ENCODE measurements at regions not wholly inside any gene's neighbourhood (a gene's known extent, or its start where the extent isn't known, plus 50 kb on each side); places are given as distances from the start of the nearest gene placed in this dataset.
A peak's percentile ranks its signal among the peaks of the same experiment; 100 is the strongest.

- DNase-seq (no peak), ATAC-seq (no peak)
- H3K4me3 Mint-ChIP-seq, result no peak overlapping the region
- peaks cover 2% of the 10 kb centered on the region for H3K9me3 ChIP-seq (ENCODE audit: control insufficient read depth, low read length, poor library complexity, severe bottlenecking)
- no peaks in the 10 kb centered on the region for H3K4me1 Mint-ChIP-seq
- no peaks in the 10 kb centered on the region for H3K36me3 Mint-ChIP-seq (ENCODE audit: low read depth)
- H3K27ac Mint-ChIP-seq, result no peak overlapping the region
- H3K27me3 Mint-ChIP-seq, result no peaks in the 10 kb centered on the region
Observed at GRCh38 chrX:40182615-40183014, 84.9 kb upstream of the BCOR start.

DNA sequence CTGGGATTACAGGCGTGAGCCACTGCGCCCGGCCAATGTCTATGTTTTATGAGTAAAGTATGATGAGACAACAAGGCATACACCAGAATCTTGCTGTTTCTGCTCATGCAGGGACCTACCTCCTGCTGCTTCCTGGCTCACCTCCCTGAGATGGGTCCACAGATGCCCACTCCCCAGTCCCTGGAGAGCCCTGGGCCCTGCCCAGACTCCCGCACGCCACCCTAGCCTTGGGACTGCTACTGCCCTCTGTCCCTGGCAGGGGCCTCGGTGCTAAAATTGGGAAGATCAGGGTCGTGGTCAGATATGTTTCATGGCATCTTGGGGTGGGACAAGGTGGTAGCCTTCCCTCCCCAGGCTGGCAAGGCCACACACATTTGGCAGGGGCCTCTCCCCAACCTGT, 84.3 kb upstream of the BCOR start:
- DNase-seq (no peak), ATAC-seq (no peak)
- Mint-ChIP-seq H3K4me3 (no peak overlapping the region), H3K27ac (no peak overlapping the region), H3K36me3 (ENCODE audit: low read depth) (no peaks in the 10 kb centered on the region), H3K27me3 (no peaks in the 10 kb centered on the region), H3K4me1 (peaks cover 2% of the 10 kb centered on the region)
- peaks cover 2% of the 10 kb centered on the region for H3K9me3 ChIP-seq (ENCODE audit: control insufficient read depth, low read length, poor library complexity, severe bottlenecking)

- no peak for DNase-seq
- H3K36me3 Mint-ChIP-seq (ENCODE audit: low read depth), result no peaks in the 10 kb centered on the region
- H3K9me3 ChIP-seq (ENCODE audit: control insufficient read depth, low read length, poor library complexity, severe bottlenecking), result no peaks in the 10 kb centered on the region
- H3K27me3 Mint-ChIP-seq, result no peaks in the 10 kb centered on the region
- no peak for ATAC-seq
- no peak overlapping the region for H3K4me3 Mint-ChIP-seq
- H3K4me1 Mint-ChIP-seq, result peaks cover 8% of the 10 kb centered on the region
- no peak overlapping the region for H3K27ac Mint-ChIP-seq
Observed at GRCh38 chrX:40179283-40179682, 81.5 kb upstream of the BCOR start.

DNA sequence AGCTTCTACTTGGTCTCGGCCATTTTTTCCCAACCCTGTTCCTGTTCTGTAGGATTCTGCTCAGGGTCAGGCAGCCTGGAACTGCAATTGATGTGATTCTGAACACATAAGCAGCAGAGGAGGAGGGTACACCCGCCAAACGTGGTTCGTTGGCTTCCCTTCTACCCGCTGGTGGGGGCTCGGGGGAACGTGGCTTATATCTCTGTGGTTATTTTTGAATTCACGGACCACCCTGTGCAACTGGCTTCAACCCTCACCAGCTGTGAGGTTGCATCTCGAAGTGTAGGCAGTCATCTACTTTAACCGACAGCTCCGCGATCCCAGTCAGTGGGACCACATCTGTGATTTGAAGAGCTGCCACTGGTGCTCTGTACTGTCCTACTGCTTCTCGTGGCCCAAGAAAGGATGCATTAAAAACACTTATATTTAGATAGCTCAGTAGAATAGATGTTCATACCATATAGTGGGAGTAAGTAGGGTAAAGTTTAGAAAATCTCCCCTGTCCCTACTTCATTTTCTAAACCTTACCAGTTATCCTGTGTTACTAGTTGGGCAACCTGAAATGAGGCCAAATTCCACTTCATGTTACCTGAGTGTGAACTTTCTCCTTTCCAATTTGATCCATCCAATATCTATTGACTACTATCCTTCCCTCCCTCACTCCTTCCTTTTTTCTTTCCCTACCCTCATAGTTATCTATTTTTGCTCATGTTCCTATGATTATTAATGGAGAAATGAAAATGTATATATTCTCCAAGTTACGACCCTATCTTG, 80.4 kb upstream of the BCOR start:
- H3K27ac Mint-ChIP-seq, result no peak overlapping the region
- DNase-seq, result no peak
- H3K36me3 Mint-ChIP-seq (ENCODE audit: low read depth), result no peaks in the 10 kb centered on the region
- no peaks in the 10 kb centered on the region for H3K27me3 Mint-ChIP-seq
- H3K9me3 ChIP-seq (ENCODE audit: control insufficient read depth, low read length, poor library complexity, severe bottlenecking), result no peaks in the 10 kb centered on the region
- no peak for ATAC-seq
- no peak overlapping the region for H3K4me3 Mint-ChIP-seq
- H3K4me1 Mint-ChIP-seq, result peaks cover 12% of the 10 kb centered on the region

DNA sequence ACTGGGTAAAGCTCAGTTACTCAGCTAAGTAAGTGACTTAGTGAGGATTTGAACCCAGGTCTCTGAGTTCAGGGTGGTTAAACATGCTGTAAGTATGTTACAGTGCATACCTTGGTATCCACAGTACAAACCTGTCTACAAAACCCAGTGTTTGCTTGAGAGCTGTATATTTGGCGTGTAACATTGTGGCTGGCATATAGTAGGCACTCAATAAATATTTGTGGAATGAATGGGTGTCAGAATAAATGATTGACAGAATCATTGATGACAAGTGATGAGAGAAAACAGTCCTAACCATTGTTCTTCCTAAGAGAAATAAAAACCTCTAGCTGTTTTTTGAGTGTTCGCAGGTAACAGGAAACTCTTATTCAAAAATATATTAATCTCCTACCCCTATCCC, 79.7 kb upstream of the BCOR start:
- Mint-ChIP-seq H3K27me3 (no peaks in the 10 kb centered on the region), H3K36me3 (ENCODE audit: low read depth) (no peaks in the 10 kb centered on the region), H3K4me1 (peaks cover 16% of the 10 kb centered on the region), H3K4me3 (peak overlapping the region; percentile 91), H3K27ac (peak overlapping the region; percentile 98)
- H3K9me3 ChIP-seq (ENCODE audit: control insufficient read depth, low read length, poor library complexity, severe bottlenecking), result no peaks in the 10 kb centered on the region
- DNase-seq, result no peak
- ATAC-seq, result no peak

DNA sequence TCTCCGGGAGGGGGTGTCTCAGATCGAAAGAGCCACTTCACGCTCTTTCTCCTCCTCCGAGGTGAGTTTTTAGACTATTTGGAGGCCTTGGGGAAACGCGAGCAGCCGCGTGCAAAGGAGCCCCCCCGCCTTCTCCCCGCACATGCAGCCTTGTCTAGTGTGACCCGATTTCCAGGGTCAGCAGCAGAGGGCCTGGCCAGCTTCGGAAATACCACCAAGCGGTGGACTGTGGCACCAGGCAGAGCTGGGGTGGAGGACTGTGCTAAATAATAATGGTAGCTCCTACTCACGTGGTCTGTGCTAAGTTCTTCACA, 79.3 kb upstream of the BCOR start:
- no peaks in the 10 kb centered on the region for H3K36me3 Mint-ChIP-seq (ENCODE audit: low read depth)
- H3K27me3 Mint-ChIP-seq, result no peaks in the 10 kb centered on the region
- ATAC-seq (no peak), DNase-seq (no peak)
- no peaks in the 10 kb centered on the region for H3K9me3 ChIP-seq (ENCODE audit: control insufficient read depth, low read length, poor library complexity, severe bottlenecking)
- H3K27ac Mint-ChIP-seq, result peak overlapping the region; percentile 98
- peak overlapping the region; percentile 91 for H3K4me3 Mint-ChIP-seq
- H3K4me1 Mint-ChIP-seq, result peaks cover 16% of the 10 kb centered on the region

- no peaks in the 10 kb centered on the region for H3K27me3 Mint-ChIP-seq
- ATAC-seq (peak; percentile 59), DNase-seq (peak; percentile 64 to 67 (median 66))
- peak overlapping the region; percentile 98 for H3K27ac Mint-ChIP-seq
- H3K9me3 ChIP-seq (ENCODE audit: control insufficient read depth, low read length, poor library complexity, severe bottlenecking), result no peaks in the 10 kb centered on the region
- no peaks in the 10 kb centered on the region for H3K36me3 Mint-ChIP-seq (ENCODE audit: low read depth)
- peak overlapping the region; percentile 91 for H3K4me3 Mint-ChIP-seq
- H3K4me1 Mint-ChIP-seq, result peaks cover 16% of the 10 kb centered on the region
Observed at GRCh38 chrX:40176351-40177116, 78.8 kb upstream of the BCOR start.

DNA sequence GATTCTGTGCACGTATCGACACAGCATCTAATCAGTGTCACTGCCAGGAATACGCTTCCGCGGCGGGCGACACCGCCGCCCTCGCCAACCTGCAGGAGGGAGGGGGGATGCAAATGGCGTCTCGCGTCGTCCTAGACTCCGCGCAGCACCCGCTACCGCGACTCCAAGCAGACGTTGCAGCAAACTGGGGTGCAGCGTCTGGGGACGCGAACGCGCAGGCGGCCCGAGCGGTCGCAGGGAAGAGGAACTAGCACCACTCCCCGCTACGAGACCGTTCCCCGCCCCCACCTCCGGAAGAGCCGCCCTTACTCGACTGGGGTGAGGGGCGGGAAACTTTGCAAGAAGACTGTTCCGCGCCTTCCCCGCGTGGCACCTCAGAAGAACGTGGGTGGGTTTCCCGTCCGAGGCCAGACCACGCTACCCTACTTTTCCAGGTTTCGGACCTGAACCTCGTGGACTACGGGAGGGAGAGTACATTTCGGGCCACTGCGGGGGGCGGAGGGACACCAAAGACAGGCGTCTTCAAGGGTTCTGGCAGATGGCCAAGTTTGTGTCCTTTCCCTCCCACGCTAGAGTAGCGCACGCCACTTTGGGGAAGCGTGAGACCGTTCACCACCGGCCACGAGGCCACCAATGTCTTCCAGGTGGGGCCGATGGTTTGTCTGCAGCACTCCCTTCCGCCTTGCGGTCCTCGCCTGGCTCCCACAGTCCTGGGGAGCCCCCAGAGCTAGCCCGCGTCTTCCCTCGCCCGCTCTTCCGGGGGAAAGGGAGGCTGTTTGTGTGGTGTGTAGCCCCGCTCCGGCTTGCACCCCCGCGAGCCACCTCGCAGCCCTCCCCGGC, 78.0 kb upstream of the BCOR start:
- H3K9me3 ChIP-seq (ENCODE audit: control insufficient read depth, low read length, poor library complexity, severe bottlenecking), result no peaks in the 10 kb centered on the region
- Mint-ChIP-seq H3K4me3 (peak overlapping the region; percentile 91), H3K36me3 (ENCODE audit: low read depth) (no peaks in the 10 kb centered on the region), H3K27me3 (no peaks in the 10 kb centered on the region), H3K27ac (peak overlapping the region; percentile 98), H3K4me1 (peaks cover 18% of the 10 kb centered on the region)
- ATAC-seq, result peak; percentile 54
- DNase-seq, result peak; percentile 42 to 62 (median 52)

GRCh38 chrX:40174854-40175510, 77.2 kb upstream of the BCOR start:
- no peaks in the 10 kb centered on the region for H3K9me3 ChIP-seq (ENCODE audit: control insufficient read depth, low read length, poor library complexity, severe bottlenecking)
- H3K4me3 Mint-ChIP-seq, result peak overlapping the region; percentile 91
- H3K27ac Mint-ChIP-seq, result peak overlapping the region; percentile 98
- no peaks in the 10 kb centered on the region for H3K36me3 Mint-ChIP-seq (ENCODE audit: low read depth)
- ATAC-seq, result peak; percentile 12
- DNase-seq, result no peak
- peaks cover 18% of the 10 kb centered on the region for H3K4me1 Mint-ChIP-seq
- H3K27me3 Mint-ChIP-seq, result no peaks in the 10 kb centered on the region

DNA sequence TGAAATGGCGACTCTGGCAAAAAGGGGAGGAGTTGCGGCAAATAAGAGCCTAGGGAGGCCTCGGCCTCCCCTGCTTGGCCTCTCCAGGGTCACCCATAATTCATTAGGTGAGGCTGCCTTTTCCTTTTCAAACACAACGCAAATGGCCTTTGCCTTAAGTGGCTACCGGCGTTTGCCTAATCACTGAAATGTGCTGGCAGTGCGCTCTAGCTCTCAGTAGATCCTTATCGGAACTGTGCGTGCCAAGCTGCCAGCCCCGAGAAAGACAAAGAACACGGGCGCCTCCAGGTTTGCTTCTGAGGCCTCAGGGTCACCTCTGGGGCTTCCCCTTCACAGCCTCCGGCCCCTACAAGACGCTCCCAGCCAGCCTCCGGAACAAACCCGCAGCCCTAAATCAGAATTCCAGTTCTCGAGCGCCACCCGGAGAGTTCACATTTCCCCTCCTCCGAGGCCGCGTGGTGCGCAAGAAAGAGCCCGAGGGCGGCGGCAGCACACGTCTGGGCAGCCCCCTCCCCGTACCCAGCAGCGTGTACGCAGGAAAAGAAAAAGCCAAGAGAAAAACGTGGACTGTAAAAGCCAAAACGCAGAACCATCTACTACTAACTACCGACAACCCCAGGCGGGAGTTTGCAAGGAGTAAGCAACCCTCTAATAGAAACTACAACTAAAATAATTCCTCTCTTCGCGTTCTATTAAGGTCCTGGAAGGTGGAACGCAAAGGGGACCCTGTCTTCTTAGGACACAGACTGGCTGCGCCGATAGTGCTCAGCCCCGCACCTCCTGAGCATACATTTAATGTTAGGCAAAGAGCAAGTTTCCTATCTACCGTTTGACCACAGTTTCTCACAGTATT, 76.5 kb upstream of the BCOR start:
- DNase-seq, result peak in 2 of 3 donors; percentile 20 to 39
- H3K36me3 Mint-ChIP-seq (ENCODE audit: low read depth), result no peaks in the 10 kb centered on the region
- no peak for ATAC-seq
- H3K4me1 Mint-ChIP-seq, result peaks cover 21% of the 10 kb centered on the region
- H3K27me3 Mint-ChIP-seq, result no peaks in the 10 kb centered on the region
- peak overlapping the region; percentile 98 for H3K27ac Mint-ChIP-seq
- H3K4me3 Mint-ChIP-seq, result peak overlapping the region; percentile 91
- H3K9me3 ChIP-seq (ENCODE audit: control insufficient read depth, low read length, poor library complexity, severe bottlenecking), result no peaks in the 10 kb centered on the region

GRCh38 chrX:40173143-40174000, 75.6 kb upstream of the BCOR start:
- Mint-ChIP-seq H3K36me3 (ENCODE audit: low read depth) (no peaks in the 10 kb centered on the region), H3K4me3 (peak overlapping the region; percentile 91)

More at GRCh38 chrX:40173143-40174000, 75.6 kb upstream of the BCOR start:
- DNase-seq, result no peak
- Mint-ChIP-seq H3K27ac (peak overlapping the region; percentile 98), H3K27me3 (no peaks in the 10 kb centered on the region), H3K4me1 (peaks cover 21% of the 10 kb centered on the region)
- no peak for ATAC-seq
- no peaks in the 10 kb centered on the region for H3K9me3 ChIP-seq (ENCODE audit: control insufficient read depth, low read length, poor library complexity, severe bottlenecking)
